ENCODE measurements at regions not wholly inside any gene's neighbourhood (a gene's known extent, or its start where the extent isn't known, plus 50 kb on each side); places are given as distances from the start of the nearest gene placed in this dataset.

- TF ChIP-seq CTCF (IDR thresholded peaks at IDR 0.05) (no peak), POLR2A (IDR thresholded peaks at IDR 0.05) (no peak)
Measured at GRCh38 chr6:167401525-167402194, 76.8 kb downstream of the TTLL2 start.
